ENCODE measurements at regions not wholly inside any gene's neighbourhood (a gene's known extent, or its start where the extent isn't known, plus 50 kb on each side); places are given as distances from the start of the nearest gene placed in this dataset.

DNA sequence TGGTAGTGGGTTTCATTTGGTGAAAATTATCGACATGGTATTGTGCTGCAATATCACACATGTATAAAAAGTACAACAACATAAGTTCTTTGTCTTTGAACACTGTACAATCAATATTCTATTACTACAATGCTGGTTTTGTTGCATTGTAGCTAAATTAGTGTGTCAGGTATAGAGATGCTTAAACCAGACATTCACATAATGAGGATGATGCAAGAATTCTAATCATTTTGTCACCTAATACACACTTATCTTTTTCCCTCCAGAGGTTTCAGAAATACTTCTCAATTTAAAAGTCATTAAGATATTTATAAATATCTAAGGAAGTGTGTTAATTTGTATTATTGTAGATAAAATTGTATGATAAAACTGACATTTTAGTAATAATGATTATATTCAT, 174.8 kb upstream of the MAN1A1 start:
- no peaks in the 10 kb centered on the region for H3K9me3 Mint-ChIP-seq (ENCODE audit: low read depth, unreplicated experiment)
- H3K27me3 Mint-ChIP-seq (ENCODE audit: unreplicated experiment): no peaks in the 10 kb centered on the region
- no peaks in the 10 kb centered on the region for H3K4me1 Mint-ChIP-seq (ENCODE audit: low read depth, unreplicated experiment)
- BruUV-seq (replicated peaks): no TSS peak
- TF ChIP-seq, protein P1, sequence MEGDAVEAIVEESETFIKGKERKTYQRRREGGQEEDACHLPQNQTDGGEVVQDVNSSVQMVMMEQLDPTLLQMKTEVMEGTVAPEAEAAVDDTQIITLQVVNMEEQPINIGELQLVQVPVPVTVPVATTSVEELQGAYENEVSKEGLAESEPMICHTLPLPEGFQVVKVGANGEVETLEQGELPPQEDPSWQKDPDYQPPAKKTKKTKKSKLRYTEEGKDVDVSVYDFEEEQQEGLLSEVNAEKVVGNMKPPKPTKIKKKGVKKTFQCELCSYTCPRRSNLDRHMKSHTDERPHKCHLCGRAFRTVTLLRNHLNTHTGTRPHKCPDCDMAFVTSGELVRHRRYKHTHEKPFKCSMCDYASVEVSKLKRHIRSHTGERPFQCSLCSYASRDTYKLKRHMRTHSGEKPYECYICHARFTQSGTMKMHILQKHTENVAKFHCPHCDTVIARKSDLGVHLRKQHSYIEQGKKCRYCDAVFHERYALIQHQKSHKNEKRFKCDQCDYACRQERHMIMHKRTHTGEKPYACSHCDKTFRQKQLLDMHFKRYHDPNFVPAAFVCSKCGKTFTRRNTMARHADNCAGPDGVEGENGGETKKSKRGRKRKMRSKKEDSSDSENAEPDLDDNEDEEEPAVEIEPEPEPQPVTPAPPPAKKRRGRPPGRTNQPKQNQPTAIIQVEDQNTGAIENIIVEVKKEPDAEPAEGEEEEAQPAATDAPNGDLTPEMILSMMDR (IDR thresholded peaks at IDR 0.05; ENCODE audit: unreplicated experiment): no peak
- no peaks in the 10 kb centered on the region for H3K36me3 Mint-ChIP-seq (ENCODE audit: insufficient read depth, unreplicated experiment)
- DNase-seq: no peak
- H3K27ac Mint-ChIP-seq (ENCODE audit: unreplicated experiment): no peak overlapping the region
- no peak overlapping the region for H3K4me3 Mint-ChIP-seq (ENCODE audit: low read depth, unreplicated experiment)
- CTCF ChIA-PET: no interaction called here
- intact Hi-C loops (cut with micrococcal nuclease; ENCODE audit: unreplicated experiment): loop anchor here (5.0 kb wide), 1 partner anchor 73 kb away; no protein-coding TSS in a partner anchor

DNA sequence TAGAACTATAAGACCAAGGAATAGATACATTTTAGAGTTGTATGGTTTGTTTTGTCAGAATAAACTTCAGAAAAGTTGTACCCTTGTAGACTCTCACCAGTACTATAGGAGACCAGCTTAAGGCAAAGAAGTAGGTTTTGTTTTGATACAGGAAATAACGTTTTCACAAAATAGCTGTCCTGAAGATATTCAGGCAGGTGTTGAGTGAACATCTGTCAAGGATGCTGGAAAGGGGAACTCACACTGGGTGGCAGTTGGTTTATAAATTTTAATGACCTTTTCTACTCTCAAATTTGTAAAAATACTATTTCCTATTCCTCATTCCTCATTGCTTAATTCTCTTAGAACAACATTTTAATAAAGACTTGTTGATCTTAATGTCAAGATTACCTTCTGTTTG, 174.0 kb upstream of the MAN1A1 start:
- no peak overlapping the region for H3K27ac Mint-ChIP-seq (ENCODE audit: unreplicated experiment)
- no TSS peak for BruUV-seq (replicated peaks)
- no peaks in the 10 kb centered on the region for H3K4me1 Mint-ChIP-seq (ENCODE audit: low read depth, unreplicated experiment)
- no peak overlapping the region for H3K4me3 Mint-ChIP-seq (ENCODE audit: low read depth, unreplicated experiment)
- H3K36me3 Mint-ChIP-seq (ENCODE audit: insufficient read depth, unreplicated experiment): no peaks in the 10 kb centered on the region
- TF ChIP-seq, protein P1 (IDR thresholded peaks at IDR 0.05; ENCODE audit: unreplicated experiment): no peak
- H3K9me3 Mint-ChIP-seq (ENCODE audit: low read depth, unreplicated experiment): no peaks in the 10 kb centered on the region
- H3K27me3 Mint-ChIP-seq (ENCODE audit: unreplicated experiment): no peaks in the 10 kb centered on the region
- intact Hi-C loops (cut with micrococcal nuclease; ENCODE audit: unreplicated experiment): loop anchor here (5.0 kb wide), 1 partner anchor 74 kb away; no protein-coding TSS in a partner anchor
- CTCF ChIA-PET: no interaction called here
- no peak for DNase-seq

DNA sequence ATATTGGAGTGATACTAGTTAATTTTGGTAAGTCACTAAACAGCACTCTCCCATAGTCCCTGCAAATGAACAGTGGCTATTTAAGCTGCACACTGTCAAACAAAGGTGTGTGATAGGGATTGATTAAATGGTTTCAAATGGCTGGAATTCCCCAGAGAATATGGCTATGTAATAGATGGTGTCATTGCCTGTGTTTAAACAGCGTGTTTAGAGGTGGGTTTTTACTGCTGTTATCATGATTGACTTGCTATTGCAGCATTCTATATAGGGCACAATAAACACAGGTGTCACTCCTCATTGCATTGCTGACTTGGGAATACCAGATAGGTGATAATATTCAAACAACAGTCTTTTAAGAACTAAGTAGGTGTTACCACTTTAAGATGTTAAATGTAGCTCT, 171.7 kb upstream of the MAN1A1 start:
- Mint-ChIP-seq H3K27ac (ENCODE audit: unreplicated experiment) (peak overlapping the region; percentile 30), H3K27me3 (ENCODE audit: unreplicated experiment) (no peaks in the 10 kb centered on the region), H3K4me1 (ENCODE audit: low read depth, unreplicated experiment) (peaks cover 15% of the 10 kb centered on the region), H3K4me3 (ENCODE audit: low read depth, unreplicated experiment) (no peak overlapping the region), H3K9me3 (ENCODE audit: low read depth, unreplicated experiment) (no peaks in the 10 kb centered on the region), H3K36me3 (ENCODE audit: insufficient read depth, unreplicated experiment) (no peaks in the 10 kb centered on the region)
- TF ChIP-seq, protein P1 (IDR thresholded peaks at IDR 0.05; ENCODE audit: unreplicated experiment): no peak
- CTCF ChIA-PET: no interaction called here
- DNase-seq: no peak
- no TSS peak for BruUV-seq (replicated peaks)
- intact Hi-C loops (cut with micrococcal nuclease; ENCODE audit: unreplicated experiment): loop anchor here (5.0 kb wide), 1 partner anchor 76 kb away; no protein-coding TSS in a partner anchor

DNA sequence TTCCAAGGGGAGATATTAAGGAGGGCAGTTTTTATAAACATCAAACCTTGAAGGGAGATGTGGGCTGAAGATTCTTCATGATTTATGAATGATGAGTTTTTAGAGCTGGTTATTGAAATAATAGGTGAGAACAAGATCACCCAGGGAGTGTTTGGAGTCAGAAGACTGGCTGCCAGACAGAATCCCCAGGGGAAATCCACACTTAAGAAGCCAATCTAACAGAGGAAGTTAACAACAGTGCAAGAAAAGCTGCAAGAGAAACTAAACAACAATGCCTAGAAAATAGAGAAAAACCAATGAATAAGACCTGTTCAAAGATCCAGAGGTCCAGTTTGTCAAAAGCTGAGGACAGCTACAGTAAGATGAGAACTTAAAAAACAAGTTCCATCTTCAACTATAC, 167.9 kb upstream of the MAN1A1 start:
- Mint-ChIP-seq H3K4me1 (ENCODE audit: low read depth, unreplicated experiment) (peaks cover 15% of the 10 kb centered on the region), H3K9me3 (ENCODE audit: low read depth, unreplicated experiment) (no peaks in the 10 kb centered on the region), H3K27me3 (ENCODE audit: unreplicated experiment) (no peaks in the 10 kb centered on the region), H3K36me3 (ENCODE audit: insufficient read depth, unreplicated experiment) (no peaks in the 10 kb centered on the region), H3K4me3 (ENCODE audit: low read depth, unreplicated experiment) (no peak overlapping the region), H3K27ac (ENCODE audit: unreplicated experiment) (peak overlapping the region; percentile 5)
- CTCF ChIA-PET: no interaction called here
- DNase-seq: no peak
- TF ChIP-seq, protein P1 (IDR thresholded peaks at IDR 0.05; ENCODE audit: unreplicated experiment): no peak
- intact Hi-C loops (cut with micrococcal nuclease; ENCODE audit: unreplicated experiment): loop anchor here (5.0 kb wide), 1 partner anchor 70 kb away; no protein-coding TSS in a partner anchor
- BruUV-seq (replicated peaks): no TSS peak

All from Calu3 (cell line).